Neural progenitor cell (in vitro differentiated cells): ENCODE measurements at regions not wholly inside any gene's neighbourhood (a gene's known extent, or its start where the extent isn't known, plus 50 kb on each side); places are given as distances from the start of the nearest gene placed in this dataset.

Experiments used
- DNase-seq: peaks from one replicate; pipeline ENCODE4 v3.0.0-alpha.2; 2016; ENCODE audit warnings: low spot score
- H2AFZ ChIP-seq: fragments of 200-600 bp; sonication (generic); replicated peaks from 2 replicates; pipeline ENCODE4 v1.6.1; 2016; ENCODE audit warnings: antibody characterized with exemption
- H3F3A ChIP-seq: fragments of 200-600 bp; sonication (generic); 2 replicates; pipeline ENCODE4 v1.6.1; 2016; ENCODE audit warnings: antibody characterized with exemption, low read depth
- H3K27ac ChIP-seq: fragments of 200-600 bp; sonication (generic); 2 replicates; pipeline ENCODE4 v1.5.1; 2016; ENCODE audit warnings: mild to moderate bottlenecking
- H3K27me3 ChIP-seq: fragments of 200-600 bp; sonication (generic); 2 replicates; pipeline ENCODE4 v1.6.1; 2016; ENCODE audit warnings: mild to moderate bottlenecking, moderate library complexity
- H3K36me3 ChIP-seq: fragments of 200-600 bp; sonication (generic); 2 replicates; pipeline ENCODE4 v1.5.1; 2016
- H3K4me1 ChIP-seq: fragments of 200-600 bp; sonication (generic); 2 replicates; pipeline ENCODE4 v1.6.1; 2016; ENCODE audit warnings: mixed run types
- H3K4me2 ChIP-seq: fragments of 200-600 bp; sonication (generic); 2 replicates; pipeline ENCODE4 v1.6.1; 2016
- H3K4me3 ChIP-seq: fragments of 200-600 bp; sonication (generic); 2 replicates; pipeline ENCODE4 v1.5.1; 2016
- H3K79me2 ChIP-seq: fragments of 200-600 bp; sonication (generic); 2 replicates; pipeline ENCODE4 v1.6.1; 2016; ENCODE audit warnings: low read depth
- H3K9ac ChIP-seq: fragments of 200-600 bp; sonication (generic); 2 replicates; pipeline ENCODE4 v1.6.1; 2016
- H3K9me3 ChIP-seq: fragments of 200-600 bp; sonication (generic); 2 replicates; pipeline ENCODE4 v1.5.1; 2016; ENCODE audit warnings: low read depth
- H4K20me1 ChIP-seq: fragments of 200-600 bp; sonication (generic); 2 replicates; pipeline ENCODE4 v1.6.1; 2016; ENCODE audit warnings: low read depth
- H3K27ac Mint-ChIP-seq: 3 replicates; pipeline ENCODE4 v1.8.0; 2021; ENCODE audit warnings: mixed read lengths
- H3K27me3 Mint-ChIP-seq: 2 replicates; pipeline ENCODE4 v1.8.0; 2022; ENCODE audit warnings: low read depth, mild to moderate bottlenecking, inconsistent platforms, moderate library complexity, mixed read lengths; ENCODE audit not compliant: insufficient read depth
- H3K36me3 Mint-ChIP-seq: 3 replicates; pipeline ENCODE4 v1.8.0; 2021; ENCODE audit warnings: mixed read lengths
- H3K4me1 Mint-ChIP-seq: 3 replicates; pipeline ENCODE4 v1.8.0; 2021; ENCODE audit warnings: mixed read lengths
- H3K4me3 Mint-ChIP-seq: 3 replicates; pipeline ENCODE4 v1.8.0; 2021; ENCODE audit warnings: mild to moderate bottlenecking, moderate library complexity, mixed read lengths
- H3K9me3 Mint-ChIP-seq: 3 replicates; pipeline ENCODE4 v1.8.0; 2020; ENCODE audit warnings: mixed read lengths
- CTCF ChIP-seq: fragments of 200-600 bp; sonication (generic); IDR thresholded peaks from 2 replicates; pipeline ENCODE4 v1.5.1; 2017; ENCODE audit warnings: antibody characterized with exemption, mild to moderate bottlenecking
- EZH2 ChIP-seq: fragments of 200-600 bp; sonication (generic); IDR thresholded peaks from 2 replicates; pipeline ENCODE4 v1.6.1; 2017; ENCODE audit warnings: antibody characterized with exemption, mild to moderate bottlenecking, moderate library complexity
- EZH2phosphoT487 ChIP-seq: fragments of 200-600 bp; sonication (generic); IDR thresholded peaks from 2 replicates; pipeline ENCODE4 v1.6.1; 2017; ENCODE audit warnings: antibody characterized with exemption

GRCh38 chr4:133439830-133440229 lies 290.7 kb downstream of the PCDH10 start:
- Mint-ChIP-seq H3K9me3 (no peaks in the 10 kb centered on the region), H3K27me3 (no peaks in the 10 kb centered on the region), H3K4me3 (no peak overlapping the region), H3K4me1 (no peaks in the 10 kb centered on the region), H3K27ac (no peak overlapping the region), H3K36me3 (no peaks in the 10 kb centered on the region)
- DNase-seq = no peak
- Histone ChIP-seq H4K20me1 (no peaks in the 10 kb centered on the region), H3K4me3 (no peak overlapping the region), H3K79me2 (no peaks in the 10 kb centered on the region), H3K9ac (no peak overlapping the region), H2AFZ (no peak overlapping the region), H3K27ac (no peak overlapping the region), H3K4me2 (no peak overlapping the region), H3K36me3 (no peaks in the 10 kb centered on the region), H3K4me1 (no peaks in the 10 kb centered on the region), H3F3A (no peaks in the 10 kb centered on the region), H3K27me3 (no peaks in the 10 kb centered on the region), H3K9me3 (no peaks in the 10 kb centered on the region)
- TF ChIP-seq EZH2 (no peak), CTCF (no peak), EZH2phosphoT487 (no peak)

- Mint-ChIP-seq H3K9me3 (no peaks in the 10 kb centered on the region), H3K4me1 (no peaks in the 10 kb centered on the region), H3K4me3 (no peak overlapping the region), H3K27me3 (no peaks in the 10 kb centered on the region), H3K36me3 (no peaks in the 10 kb centered on the region), H3K27ac (no peak overlapping the region)
- Histone ChIP-seq H3K4me3 (no peak overlapping the region), H2AFZ (no peak overlapping the region), H3K36me3 (no peaks in the 10 kb centered on the region), H3K9me3 (no peaks in the 10 kb centered on the region), H3K79me2 (no peaks in the 10 kb centered on the region), H3K4me1 (no peaks in the 10 kb centered on the region), H3F3A (no peaks in the 10 kb centered on the region), H3K4me2 (no peak overlapping the region), H3K27ac (no peak overlapping the region), H3K9ac (no peak overlapping the region), H3K27me3 (no peaks in the 10 kb centered on the region), H4K20me1 (no peaks in the 10 kb centered on the region)
- no peak for TF ChIP-seq CTCF
- TF ChIP-seq EZH2phosphoT487 = no peak
- DNase-seq = no peak
Measured at GRCh38 chr4:133424605-133425004, 275.5 kb downstream of the PCDH10 start.

- no peaks in the 10 kb centered on the region for H3K27me3 ChIP-seq
- Mint-ChIP-seq H3K27me3 (no peaks in the 10 kb centered on the region), H3K4me1 (peaks cover 3% of the 10 kb centered on the region), H3K4me3 (no peak overlapping the region), H3K9me3 (no peaks in the 10 kb centered on the region), H3K27ac (no peak overlapping the region), H3K36me3 (no peaks in the 10 kb centered on the region)
- no peaks in the 10 kb centered on the region for H4K20me1 ChIP-seq
- H3K9ac ChIP-seq = no peak overlapping the region
- no peak for TF ChIP-seq EZH2
- TF ChIP-seq EZH2phosphoT487 = no peak
- TF ChIP-seq CTCF = no peak
- no peaks in the 10 kb centered on the region for H3F3A ChIP-seq
- H3K9me3 ChIP-seq = no peaks in the 10 kb centered on the region
- H3K4me1 ChIP-seq = no peaks in the 10 kb centered on the region
- no peak overlapping the region for H3K27ac ChIP-seq
- H3K36me3 ChIP-seq = no peaks in the 10 kb centered on the region
- no peak overlapping the region for H2AFZ ChIP-seq
- DNase-seq = no peak
- H3K79me2 ChIP-seq = no peaks in the 10 kb centered on the region
- no peak overlapping the region for H3K4me3 ChIP-seq
- no peak overlapping the region for H3K4me2 ChIP-seq
Measured at GRCh38 chr4:133403913-133404312, 254.8 kb downstream of the PCDH10 start.

GRCh38 chr4:133402616-133403015 lies 253.5 kb downstream of the PCDH10 start:
- Mint-ChIP-seq H3K36me3 (no peaks in the 10 kb centered on the region), H3K9me3 (no peaks in the 10 kb centered on the region), H3K27me3 (no peaks in the 10 kb centered on the region), H3K27ac (no peak overlapping the region), H3K4me1 (peaks cover 3% of the 10 kb centered on the region), H3K4me3 (no peak overlapping the region)
- TF ChIP-seq EZH2phosphoT487 (no peak), EZH2 (no peak), CTCF (no peak)
- no peak overlapping the region for H3K4me2 ChIP-seq
- no peak overlapping the region for H3K4me3 ChIP-seq
- no peaks in the 10 kb centered on the region for H3K36me3 ChIP-seq
- no peak overlapping the region for H3K27ac ChIP-seq
- no peak overlapping the region for H3K9ac ChIP-seq
- no peak overlapping the region for H2AFZ ChIP-seq
- DNase-seq = no peak
- H3F3A ChIP-seq = no peaks in the 10 kb centered on the region
- no peaks in the 10 kb centered on the region for H3K4me1 ChIP-seq
- H4K20me1 ChIP-seq = no peaks in the 10 kb centered on the region
- H3K9me3 ChIP-seq = no peaks in the 10 kb centered on the region
- no peaks in the 10 kb centered on the region for H3K79me2 ChIP-seq
- no peaks in the 10 kb centered on the region for H3K27me3 ChIP-seq
